ENCODE measurements at regions not wholly inside any gene's neighbourhood (a gene's known extent, or its start where the extent isn't known, plus 50 kb on each side); places are given as distances from the start of the nearest gene placed in this dataset.
"Not testable (repeated sequence)": the region's sequence is repeated elsewhere in the genome, so short reads cannot be mapped to it uniquely, and the experiment has no call there.

DNA sequence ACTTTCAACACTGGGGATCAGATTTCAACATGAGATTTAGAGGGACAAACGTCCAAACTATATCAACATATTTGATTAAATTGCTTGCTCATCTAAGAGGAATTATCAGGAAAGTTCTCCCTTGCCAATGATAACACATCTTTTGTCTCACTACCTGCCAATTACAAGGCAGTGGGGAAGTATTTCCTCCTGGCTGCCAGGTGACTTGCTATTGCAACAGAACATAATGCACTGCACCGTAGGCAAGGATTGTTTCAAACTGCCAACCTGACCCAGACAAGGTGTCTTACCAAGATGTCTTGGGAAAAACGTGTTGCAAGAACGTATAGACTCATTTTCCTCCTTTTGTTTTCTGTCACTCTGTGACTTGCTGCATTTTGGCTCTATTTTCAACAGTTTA, 711.6 kb downstream of the METTL15 start:
- DNase-seq (ENCODE audit: low spot score): no peak

GRCh38 chr11:28815110-28815509, 706.9 kb downstream of the METTL15 start:
- no peak for DNase-seq (ENCODE audit: low spot score)

GRCh38 chr11:28808771-28809170, 700.6 kb downstream of the METTL15 start:
- no peak for DNase-seq (ENCODE audit: low spot score)

DNA sequence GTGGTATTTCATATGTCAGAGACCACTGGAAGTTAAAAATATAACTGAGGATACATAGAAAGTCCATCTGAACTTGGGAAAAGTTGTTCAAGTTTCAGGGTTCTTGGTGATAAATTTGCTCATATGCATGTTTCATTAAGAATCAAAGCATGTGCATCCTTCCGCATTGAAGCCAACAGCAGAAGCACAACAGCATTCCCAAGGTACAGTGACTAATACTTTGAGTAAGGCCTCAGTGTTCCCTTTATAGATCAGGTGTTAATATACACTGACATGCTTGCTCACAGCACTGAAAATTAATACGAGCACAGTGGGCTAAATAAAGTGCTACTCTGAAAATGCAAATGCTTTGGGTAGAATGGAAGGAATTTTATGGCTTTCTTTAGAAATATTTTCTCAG, 691.1 kb downstream of the METTL15 start:
- no peak for DNase-seq (ENCODE audit: low spot score)

- no peak for DNase-seq (ENCODE audit: low spot score)
Measured at GRCh38 chr11:28798286-28798685, 690.1 kb downstream of the METTL15 start.

GRCh38 chr11:28797536-28797935, 689.3 kb downstream of the METTL15 start:
- DNase-seq (ENCODE audit: low spot score): no peak

GRCh38 chr11:28794405-28794804, 686.2 kb downstream of the METTL15 start:
- no peak for DNase-seq (ENCODE audit: low spot score)

DNA sequence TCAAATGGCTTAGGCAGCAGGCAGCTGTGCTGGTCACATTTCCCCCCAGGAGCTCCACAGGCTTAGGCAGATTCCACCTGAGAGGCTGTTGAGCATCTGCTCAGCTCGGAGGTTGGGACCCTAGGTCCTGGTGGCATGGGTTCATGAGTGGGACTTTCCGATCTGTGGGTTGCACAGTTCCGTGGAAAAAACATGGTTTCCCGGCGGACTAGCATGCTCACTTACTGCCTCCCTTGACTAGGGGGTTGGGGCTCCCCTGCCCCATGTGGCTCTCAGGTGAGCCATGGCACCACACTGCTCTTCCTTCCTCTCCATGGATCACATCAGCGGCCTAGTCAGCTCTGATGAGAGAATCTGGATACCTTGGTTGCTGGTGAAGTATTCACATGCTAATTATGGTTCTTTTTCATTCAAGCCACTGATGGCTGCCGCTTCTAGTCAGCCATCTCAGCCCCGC, 685.1 kb downstream of the METTL15 start:
- no peak for DNase-seq (ENCODE audit: low spot score)

GRCh38 chr11:28792856-28793255, 684.7 kb downstream of the METTL15 start:
- no peak for DNase-seq (ENCODE audit: low spot score)

- not testable (repeated sequence) for DNase-seq (ENCODE audit: low spot score)
Measured at GRCh38 chr11:28787897-28788296, 679.7 kb downstream of the METTL15 start.

DNA sequence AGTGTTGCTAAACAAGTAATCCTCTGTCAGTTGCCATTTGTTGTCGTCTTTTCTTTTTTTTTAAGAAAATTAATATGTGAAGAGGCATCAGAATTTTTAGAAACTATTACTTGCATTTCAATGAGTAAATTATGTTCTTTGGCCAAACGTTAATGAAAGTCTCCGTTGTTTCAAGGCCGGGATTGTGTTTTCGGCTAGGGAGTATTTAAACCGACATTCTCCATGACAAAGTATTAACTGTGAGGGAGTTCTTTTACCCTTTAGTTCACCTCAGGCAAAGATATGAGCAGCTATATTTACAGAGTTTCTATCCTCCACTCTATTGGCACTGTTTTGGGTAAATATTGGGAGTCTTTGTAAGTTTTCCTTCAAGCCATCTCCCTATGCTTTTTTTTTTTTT, 668.9 kb downstream of the METTL15 start:
- DNase-seq (ENCODE audit: low spot score): peak; percentile 64

DNA sequence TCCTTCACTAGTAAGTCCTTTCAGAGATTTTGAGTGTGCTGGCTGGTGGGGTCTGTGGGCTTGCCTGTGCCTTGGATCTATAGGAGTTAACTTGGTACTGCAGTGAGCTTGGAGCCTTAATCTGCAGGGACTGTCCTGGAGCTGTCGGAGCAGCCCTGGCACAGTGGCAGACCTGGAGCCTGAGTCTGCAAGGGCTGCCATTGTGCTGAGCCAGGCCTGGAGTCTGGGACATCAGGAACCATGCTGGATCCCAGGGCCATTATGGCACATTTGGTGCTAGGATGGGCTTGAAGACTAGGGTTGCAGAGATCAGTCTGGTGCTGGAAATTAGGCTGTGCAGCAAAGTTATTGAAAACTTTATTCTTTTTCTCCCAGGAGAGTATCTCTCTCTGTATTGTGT, 665.4 kb downstream of the METTL15 start:
- no peak for DNase-seq (ENCODE audit: low spot score)

GRCh38 chr11:28770806-28771205, 662.6 kb downstream of the METTL15 start:
- DNase-seq (ENCODE audit: low spot score): no peak

GRCh38 chr11:28767574-28767973, 659.4 kb downstream of the METTL15 start:
- DNase-seq (ENCODE audit: low spot score): no peak

DNA sequence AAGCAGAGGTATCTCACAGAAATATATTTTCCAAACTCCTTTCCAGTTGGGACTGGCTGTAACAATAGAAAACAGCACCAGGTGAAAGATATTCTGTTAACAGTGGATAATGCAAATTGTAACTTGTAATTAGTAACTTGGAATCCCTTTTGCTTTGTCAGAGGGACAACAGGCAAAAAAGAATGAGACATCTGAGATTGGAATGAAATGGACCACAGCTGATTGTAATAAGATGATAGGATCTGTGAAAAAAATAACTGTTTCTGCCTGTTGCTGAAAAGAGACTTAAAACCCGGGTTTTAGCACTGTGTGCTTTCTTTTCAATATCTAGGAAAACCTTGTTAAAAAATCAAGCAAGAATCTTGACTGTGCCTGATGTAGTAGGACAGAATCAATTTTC, 655.7 kb downstream of the METTL15 start:
- no peak for DNase-seq (ENCODE audit: low spot score)

GRCh38 chr11:28763151-28763550, 655.0 kb downstream of the METTL15 start:
- no peak for DNase-seq (ENCODE audit: low spot score)

GRCh38 chr11:28760676-28761390, 652.6 kb downstream of the METTL15 start:
- DNase-seq (ENCODE audit: low spot score): no peak

DNA sequence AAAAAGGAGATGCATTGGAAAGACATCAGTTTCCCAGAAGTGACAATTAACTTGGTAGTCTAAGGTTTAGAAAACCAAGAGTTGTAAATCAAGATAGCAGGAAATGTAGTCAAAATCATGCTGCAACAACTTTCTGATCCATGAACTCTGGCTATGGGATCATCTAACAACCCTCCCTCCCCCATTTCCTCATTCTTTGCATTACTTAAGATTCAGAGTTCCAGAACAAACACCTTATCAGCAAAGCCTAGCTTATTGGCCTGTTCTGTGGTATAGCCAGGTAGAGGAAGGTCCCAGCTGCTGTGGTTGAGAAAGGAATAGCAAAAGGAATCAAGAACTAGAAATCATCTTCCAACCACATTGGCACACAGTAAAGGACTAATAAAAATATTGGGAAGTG, 651.1 kb downstream of the METTL15 start:
- no peak for DNase-seq (ENCODE audit: low spot score)

DNA sequence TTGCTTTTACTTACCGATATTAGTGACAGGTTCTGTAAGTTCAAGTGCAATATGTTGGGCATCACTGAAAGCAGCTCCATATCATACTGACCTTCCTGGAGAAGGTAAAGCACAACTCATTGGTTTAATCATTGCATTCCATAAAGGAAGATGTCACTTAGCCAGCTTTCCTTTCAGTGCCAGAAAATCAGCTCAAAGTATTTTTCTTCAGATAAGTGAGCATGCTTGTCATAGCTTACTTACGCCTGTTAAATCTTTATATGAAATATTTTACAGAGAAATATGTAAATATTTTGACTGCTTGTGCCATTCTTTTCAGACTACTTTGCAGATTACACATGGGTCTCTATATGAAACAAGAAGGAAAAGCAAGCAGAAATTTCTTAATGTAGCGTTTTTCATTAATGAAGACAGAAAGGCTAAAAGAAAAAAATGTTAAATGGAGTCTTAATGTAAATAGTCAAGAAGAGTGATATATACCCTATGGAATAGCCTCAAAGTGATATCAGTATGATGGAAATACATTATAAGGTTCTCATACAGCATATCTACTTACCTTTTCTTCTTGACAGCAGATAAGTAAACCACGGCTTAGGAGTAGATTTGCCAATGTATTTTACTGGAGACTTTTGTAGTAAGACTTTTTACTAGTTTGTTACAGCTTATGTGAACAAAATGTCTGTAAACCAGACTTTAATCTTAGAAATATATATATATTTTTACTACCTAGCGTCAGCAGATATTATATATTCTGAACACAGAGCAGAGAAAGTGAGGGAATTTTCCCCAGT, 649.7 kb downstream of the METTL15 start:
- DNase-seq (ENCODE audit: low spot score): no peak

GRCh38 chr11:28756977-28757376, 648.8 kb downstream of the METTL15 start:
- DNase-seq (ENCODE audit: low spot score): no peak

DNA sequence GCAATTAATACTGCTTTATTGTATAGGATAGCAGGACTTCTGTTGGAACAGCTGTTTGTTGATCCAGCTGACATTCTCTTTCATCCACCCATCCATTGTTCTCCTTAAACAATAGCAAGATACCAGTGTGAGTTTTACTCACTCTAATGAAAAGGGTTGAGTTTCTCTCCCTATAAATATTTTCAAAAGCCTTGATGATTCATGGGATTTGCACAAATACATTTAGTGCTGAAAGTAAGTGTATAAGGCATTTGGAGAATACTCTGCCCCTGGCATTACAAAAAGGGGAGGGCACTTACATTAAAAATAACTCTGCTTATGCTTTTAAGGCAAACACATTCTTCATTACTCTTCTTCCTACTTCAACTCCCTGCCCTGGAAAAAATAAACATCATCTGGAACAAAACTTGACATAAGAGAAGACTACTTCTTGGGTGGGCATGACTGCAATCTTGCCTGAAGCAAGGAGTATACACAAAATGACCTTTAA, 634.9 kb downstream of the METTL15 start:
- DNase-seq (ENCODE audit: low spot score): peak; percentile 8

DNA sequence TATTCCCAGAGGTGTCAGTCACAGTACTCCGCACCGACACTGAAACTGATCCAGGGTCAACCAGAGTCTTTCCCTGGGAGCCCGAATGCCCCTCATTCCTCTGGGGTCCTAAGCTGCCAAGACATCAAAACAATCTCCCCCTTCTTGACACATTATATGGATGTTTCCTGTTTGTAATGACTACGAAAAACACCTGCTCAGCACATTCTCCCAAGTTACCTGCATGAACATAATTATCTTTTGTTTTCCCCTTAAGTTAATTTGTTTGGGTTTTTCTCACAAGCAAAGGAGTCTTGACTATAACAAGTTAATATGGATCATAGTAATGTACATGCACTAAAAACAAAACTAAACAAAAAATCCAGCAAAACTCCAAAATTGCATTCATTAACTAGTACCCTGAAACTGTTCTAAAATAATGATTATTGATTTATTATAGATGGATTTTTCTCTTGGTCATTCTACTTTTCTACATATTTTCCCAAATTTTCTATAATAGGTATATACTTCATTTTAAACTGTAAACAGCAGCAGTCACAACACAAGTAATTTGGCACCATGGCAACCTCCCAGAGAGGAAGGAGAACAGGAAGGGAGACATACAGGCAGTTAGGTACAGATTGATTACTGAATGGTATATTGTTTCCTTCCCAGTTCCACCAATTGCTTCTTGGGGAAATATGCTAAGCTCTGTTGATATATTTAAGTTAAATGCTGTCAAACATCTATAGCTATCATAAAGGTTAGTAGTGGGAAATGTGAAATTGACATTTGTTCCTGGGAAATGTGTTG, 631.5 kb downstream of the METTL15 start:
- DNase-seq (ENCODE audit: low spot score): no peak

GRCh38 chr11:28738549-28738948, 630.4 kb downstream of the METTL15 start:
- DNase-seq (ENCODE audit: low spot score): no peak

All from COLO829 (cell line).